ENCODE measurements at regions not wholly inside any gene's neighbourhood (a gene's known extent, or its start where the extent isn't known, plus 50 kb on each side); places are given as distances from the start of the nearest gene placed in this dataset.
"Not testable (repeated sequence)": the region's sequence is repeated elsewhere in the genome, so short reads cannot be mapped to it uniquely, and the experiment has no call there.

DNA sequence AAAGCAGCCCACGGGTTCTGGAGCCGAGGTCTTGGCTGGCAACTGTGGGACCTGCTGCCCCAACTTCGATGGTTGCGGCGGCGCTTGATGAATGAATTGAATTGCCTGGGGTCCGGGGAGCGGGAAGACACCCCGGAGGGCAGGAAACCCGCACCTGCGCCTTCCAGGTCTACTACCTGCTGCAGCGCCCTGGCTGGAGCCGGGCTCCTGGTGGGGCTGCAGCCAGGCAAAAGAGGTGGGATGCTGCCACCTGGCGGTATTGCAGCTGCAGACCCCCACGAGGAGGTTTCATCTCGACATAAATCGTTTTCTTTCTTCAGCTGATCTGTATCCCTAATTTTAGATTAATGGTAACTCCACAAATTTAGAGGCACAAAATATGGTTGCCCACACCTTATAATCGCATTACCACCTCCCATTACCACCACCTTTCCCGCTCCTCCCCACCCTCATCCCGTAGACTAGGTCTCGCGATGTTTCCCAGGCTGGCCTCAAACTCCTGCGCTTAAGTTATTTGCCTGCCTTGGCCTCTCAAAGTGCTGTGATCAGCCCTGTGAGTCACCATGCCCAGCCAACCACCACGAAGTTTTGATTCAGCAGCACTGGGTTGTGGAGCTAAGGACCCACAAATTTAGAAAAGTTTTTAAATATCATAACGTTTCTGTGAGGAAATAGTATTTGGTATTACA, 1492.4 kb upstream of the DEFB115 start:
- TF ChIP-seq, protein P1, sequence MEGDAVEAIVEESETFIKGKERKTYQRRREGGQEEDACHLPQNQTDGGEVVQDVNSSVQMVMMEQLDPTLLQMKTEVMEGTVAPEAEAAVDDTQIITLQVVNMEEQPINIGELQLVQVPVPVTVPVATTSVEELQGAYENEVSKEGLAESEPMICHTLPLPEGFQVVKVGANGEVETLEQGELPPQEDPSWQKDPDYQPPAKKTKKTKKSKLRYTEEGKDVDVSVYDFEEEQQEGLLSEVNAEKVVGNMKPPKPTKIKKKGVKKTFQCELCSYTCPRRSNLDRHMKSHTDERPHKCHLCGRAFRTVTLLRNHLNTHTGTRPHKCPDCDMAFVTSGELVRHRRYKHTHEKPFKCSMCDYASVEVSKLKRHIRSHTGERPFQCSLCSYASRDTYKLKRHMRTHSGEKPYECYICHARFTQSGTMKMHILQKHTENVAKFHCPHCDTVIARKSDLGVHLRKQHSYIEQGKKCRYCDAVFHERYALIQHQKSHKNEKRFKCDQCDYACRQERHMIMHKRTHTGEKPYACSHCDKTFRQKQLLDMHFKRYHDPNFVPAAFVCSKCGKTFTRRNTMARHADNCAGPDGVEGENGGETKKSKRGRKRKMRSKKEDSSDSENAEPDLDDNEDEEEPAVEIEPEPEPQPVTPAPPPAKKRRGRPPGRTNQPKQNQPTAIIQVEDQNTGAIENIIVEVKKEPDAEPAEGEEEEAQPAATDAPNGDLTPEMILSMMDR (IDR thresholded peaks at IDR 0.05), result not testable (repeated sequence)
- not testable (repeated sequence) for TF ChIP-seq POLR2A (IDR thresholded peaks at IDR 0.05)

Data from stomach (tissue), 4 donors.